ENCODE measurements at regions not wholly inside any gene's neighbourhood (a gene's known extent, or its start where the extent isn't known, plus 50 kb on each side); places are given as distances from the start of the nearest gene placed in this dataset.

- DNase-seq (ENCODE audit: low spot score), result no peak
These were observed 124.1 kb upstream of the AJAP1 start for GRCh38 chr1:4530166-4530785.

- DNase-seq (ENCODE audit: low spot score), result no peak
These were observed 122.6 kb upstream of the AJAP1 start for GRCh38 chr1:4531842-4532241.

- DNase-seq (ENCODE audit: low spot score), result no peak
These were observed 121.8 kb upstream of the AJAP1 start for GRCh38 chr1:4532656-4533055.

- DNase-seq (ENCODE audit: low spot score), result no peak
These were observed 107.5 kb upstream of the AJAP1 start for GRCh38 chr1:4546911-4547310.

- DNase-seq (ENCODE audit: low spot score), result no peak
These were observed 104.5 kb upstream of the AJAP1 start for GRCh38 chr1:4549930-4550329.

GRCh38 chr1:4550941-4551340 lies 103.5 kb upstream of the AJAP1 start:
- DNase-seq (ENCODE audit: low spot score), result no peak

- DNase-seq (ENCODE audit: low spot score), result no peak
These were observed 102.7 kb upstream of the AJAP1 start for GRCh38 chr1:4551706-4552105.

GRCh38 chr1:4553761-4554160 lies 100.6 kb upstream of the AJAP1 start:
- DNase-seq (ENCODE audit: low spot score), result no peak

- no peak for DNase-seq (ENCODE audit: low spot score)
These were observed 100.0 kb upstream of the AJAP1 start for GRCh38 chr1:4554271-4554865.

- DNase-seq (ENCODE audit: low spot score), result no peak
These were observed 96.5 kb upstream of the AJAP1 start for GRCh38 chr1:4557949-4558348.

GRCh38 chr1:4561205-4561604 lies 93.2 kb upstream of the AJAP1 start:
- no peak for DNase-seq (ENCODE audit: low spot score)

- DNase-seq (ENCODE audit: low spot score), result no peak
These were observed 92.1 kb upstream of the AJAP1 start for GRCh38 chr1:4562321-4562720.

GRCh38 chr1:4563586-4563985 lies 90.8 kb upstream of the AJAP1 start:
- DNase-seq (ENCODE audit: low spot score), result no peak

- no peak for DNase-seq (ENCODE audit: low spot score)
These were observed 90.4 kb upstream of the AJAP1 start for GRCh38 chr1:4564051-4564450.

- no peak for DNase-seq (ENCODE audit: low spot score)
These were observed 89.2 kb upstream of the AJAP1 start for GRCh38 chr1:4565166-4565565.

- no peak for DNase-seq (ENCODE audit: low spot score)
These were observed 88.5 kb upstream of the AJAP1 start for GRCh38 chr1:4565801-4566449.

GRCh38 chr1:4571263-4571662 lies 83.1 kb upstream of the AJAP1 start:
- DNase-seq (ENCODE audit: low spot score), result no peak

- no peak for DNase-seq (ENCODE audit: low spot score)
These were observed 80.9 kb upstream of the AJAP1 start for GRCh38 chr1:4573526-4573925.

GRCh38 chr1:4581807-4582206 lies 72.6 kb upstream of the AJAP1 start:
- no peak for DNase-seq (ENCODE audit: low spot score)

- no peak for DNase-seq (ENCODE audit: low spot score)
These were observed 70.0 kb upstream of the AJAP1 start for GRCh38 chr1:4584449-4584848.

GRCh38 chr1:4585216-4585615 lies 69.2 kb upstream of the AJAP1 start:
- peak; percentile 10 for DNase-seq (ENCODE audit: low spot score)

- no peak for DNase-seq (ENCODE audit: low spot score)
These were observed 68.7 kb upstream of the AJAP1 start for GRCh38 chr1:4585705-4586104.

GRCh38 chr1:4586611-4587160 lies 67.7 kb upstream of the AJAP1 start:
- DNase-seq (ENCODE audit: low spot score), result no peak

- DNase-seq (ENCODE audit: low spot score), result no peak
These were observed 66.7 kb upstream of the AJAP1 start for GRCh38 chr1:4587721-4588120.

All from CD4-positive, alpha-beta T cell treated with Interleukin-2 at 100 ng/mL for 4 hours (primary cell).